ENCODE measurements at regions not wholly inside any gene's neighbourhood (a gene's known extent, or its start where the extent isn't known, plus 50 kb on each side); places are given as distances from the start of the nearest gene placed in this dataset.

GRCh38 chr18:53784253-53784652 is 440.2 kb downstream of the MBD2 start:
- TF ChIP-seq, protein P1, sequence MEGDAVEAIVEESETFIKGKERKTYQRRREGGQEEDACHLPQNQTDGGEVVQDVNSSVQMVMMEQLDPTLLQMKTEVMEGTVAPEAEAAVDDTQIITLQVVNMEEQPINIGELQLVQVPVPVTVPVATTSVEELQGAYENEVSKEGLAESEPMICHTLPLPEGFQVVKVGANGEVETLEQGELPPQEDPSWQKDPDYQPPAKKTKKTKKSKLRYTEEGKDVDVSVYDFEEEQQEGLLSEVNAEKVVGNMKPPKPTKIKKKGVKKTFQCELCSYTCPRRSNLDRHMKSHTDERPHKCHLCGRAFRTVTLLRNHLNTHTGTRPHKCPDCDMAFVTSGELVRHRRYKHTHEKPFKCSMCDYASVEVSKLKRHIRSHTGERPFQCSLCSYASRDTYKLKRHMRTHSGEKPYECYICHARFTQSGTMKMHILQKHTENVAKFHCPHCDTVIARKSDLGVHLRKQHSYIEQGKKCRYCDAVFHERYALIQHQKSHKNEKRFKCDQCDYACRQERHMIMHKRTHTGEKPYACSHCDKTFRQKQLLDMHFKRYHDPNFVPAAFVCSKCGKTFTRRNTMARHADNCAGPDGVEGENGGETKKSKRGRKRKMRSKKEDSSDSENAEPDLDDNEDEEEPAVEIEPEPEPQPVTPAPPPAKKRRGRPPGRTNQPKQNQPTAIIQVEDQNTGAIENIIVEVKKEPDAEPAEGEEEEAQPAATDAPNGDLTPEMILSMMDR (IDR thresholded peaks at IDR 0.05): no peak
- TF ChIP-seq POLR2AphosphoS5 (IDR thresholded peaks at IDR 0.05; ENCODE audit: insufficient read depth in 1 of 2, low read depth in 1 of 2) (no peak), POLR2A (IDR thresholded peaks at IDR 0.05) (no peak)
